GM06990 (cell line): ENCODE measurements at regions not wholly inside any gene's neighbourhood (a gene's known extent, or its start where the extent isn't known, plus 50 kb on each side); places are given as distances from the start of the nearest gene placed in this dataset.

Experiments
- DNase-seq: peaks from one replicate; pipeline ENCODE4 v3.0.0-alpha.2; 2011; ENCODE audit not compliant: insufficient read length; ENCODE audit errors: extremely low read depth
- H3K27me3 ChIP-seq: replicated peaks from 2 replicates; pipeline ENCODE4 v1.6.0; 2011; ENCODE audit warnings: low read length; ENCODE audit not compliant: control insufficient read depth, insufficient read depth
- H3K36me3 ChIP-seq: 2 replicates; pipeline ENCODE4 v1.5.1; 2011; ENCODE audit warnings: low read length; ENCODE audit not compliant: control insufficient read depth, insufficient read depth
- H3K4me3 ChIP-seq: replicated peaks from 2 replicates; pipeline ENCODE4 v1.5.1; 2011; ENCODE audit warnings: low read depth, mild to moderate bottlenecking, control low read depth, low read length
- CTCF ChIP-seq: IDR thresholded peaks from 2 replicates; pipeline ENCODE4 v1.5.1; 2011; ENCODE audit warnings: low read length, control low read depth, mild to moderate bottlenecking, inconsistent platforms; ENCODE audit not compliant: insufficient read depth, poor library complexity, severe bottlenecking

- TF ChIP-seq CTCF = no peak
- Histone ChIP-seq H3K27me3 (no peaks in the 10 kb centered on the region), H3K36me3 (no peaks in the 10 kb centered on the region), H3K4me3 (no peak overlapping the region)
- no peak for DNase-seq
Measured at GRCh38 chr6:96743496-96743895, 93.8 kb downstream of the GPR63 start.

- DNase-seq = no peak
- TF ChIP-seq CTCF = no peak
- Histone ChIP-seq H3K4me3 (no peak overlapping the region), H3K27me3 (no peaks in the 10 kb centered on the region), H3K36me3 (no peaks in the 10 kb centered on the region)
Measured at GRCh38 chr6:96742702-96743101, 94.6 kb downstream of the GPR63 start.

DNA sequence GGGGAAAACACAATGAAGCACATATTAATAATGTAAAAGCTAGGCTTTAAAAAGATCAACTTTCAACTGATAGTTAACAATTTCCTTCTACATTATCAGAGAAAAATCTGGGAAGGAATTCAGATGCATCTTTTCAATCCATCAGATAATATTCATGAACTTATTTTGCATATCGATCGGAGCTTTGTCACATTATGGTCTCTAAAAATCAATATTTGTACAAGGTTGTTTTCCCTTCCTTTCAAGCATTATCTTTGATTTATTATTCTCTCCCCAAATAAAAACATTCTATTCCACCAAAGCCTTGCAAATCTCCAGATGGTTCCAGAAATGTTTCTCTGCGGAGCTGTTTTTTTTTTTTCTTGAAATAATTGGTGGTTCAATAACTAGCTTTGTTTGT, 101.9 kb downstream of the GPR63 start:
- DNase-seq = no peak
- Histone ChIP-seq H3K4me3 (no peak overlapping the region), H3K36me3 (no peaks in the 10 kb centered on the region), H3K27me3 (no peaks in the 10 kb centered on the region)
- TF ChIP-seq CTCF = no peak

- Histone ChIP-seq H3K4me3 (no peak overlapping the region), H3K36me3 (no peaks in the 10 kb centered on the region), H3K27me3 (no peaks in the 10 kb centered on the region)
- DNase-seq = no peak
- no peak for TF ChIP-seq CTCF
Measured at GRCh38 chr6:96727144-96727543, 110.1 kb downstream of the GPR63 start.

DNA sequence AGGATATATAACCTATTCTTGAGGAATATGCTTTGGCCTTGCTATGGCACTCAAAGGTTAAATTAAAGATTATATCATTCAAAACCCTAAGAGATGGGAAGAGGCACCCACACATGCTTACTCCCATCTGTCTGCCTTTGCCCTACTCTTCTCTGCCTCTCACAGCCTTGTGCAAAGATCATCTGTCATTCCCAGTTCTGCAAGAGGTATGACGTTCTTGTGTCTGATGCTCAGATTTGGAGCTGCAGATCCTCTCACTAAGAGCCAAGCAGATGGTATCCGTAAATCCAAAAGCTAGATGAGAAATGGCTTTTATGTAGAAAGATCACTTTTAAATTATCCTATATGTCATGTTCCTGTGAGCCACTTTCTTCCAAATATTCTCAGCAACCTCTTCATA, 112.0 kb downstream of the GPR63 start:
- TF ChIP-seq CTCF = no peak
- DNase-seq = no peak
- Histone ChIP-seq H3K4me3 (no peak overlapping the region), H3K36me3 (no peaks in the 10 kb centered on the region), H3K27me3 (no peaks in the 10 kb centered on the region)

GRCh38 chr6:96724641-96725040, 112.6 kb downstream of the GPR63 start:
- DNase-seq = no peak
- Histone ChIP-seq H3K27me3 (no peaks in the 10 kb centered on the region), H3K36me3 (no peaks in the 10 kb centered on the region), H3K4me3 (no peak overlapping the region)
- no peak for TF ChIP-seq CTCF
